Ovary (tissue), 7 donors: ENCODE measurements at regions not wholly inside any gene's neighbourhood (a gene's known extent, or its start where the extent isn't known, plus 50 kb on each side); places are given as distances from the start of the nearest gene placed in this dataset.

Source experiments
- DNase-seq, 5 donors: peaks; one replicate each; pipeline ENCODE4 v3.0.0-alpha.2; 2019 to 2020
- H3K27ac ChIP-seq, 2 donors: fragments of 200-600 bp; one replicate each; pipeline versions ENCODE4 v1.5.1 to v1.8.0; 2019 to 2022
- H3K27me3 ChIP-seq: fragments of 200-600 bp; one replicate; pipeline ENCODE4 v1.8.0; 2022
- H3K36me3 ChIP-seq: fragments of 200-600 bp; sonication (generic); one replicate; pipeline ENCODE4 v1.5.1; 2019
- H3K4me1 ChIP-seq: one replicate; pipeline ENCODE4 v1.8.1; 2013; ENCODE audit warnings: mild to moderate bottlenecking, moderate library complexity; ENCODE audit not compliant: insufficient read depth
- H3K4me3 ChIP-seq: fragments of 200-600 bp; sonication (generic); one replicate; pipeline ENCODE4 v1.5.1; 2017
- H3K9me3 ChIP-seq, 2 donors: fragments of 200-600 bp in 1 of 2; sonication (generic) in 1 of 2; one replicate each; pipeline versions ENCODE4 v1.5.1 to v1.8.1; 2013 to 2019; ENCODE audit warnings: mild to moderate bottlenecking in 1 of 2, moderate library complexity in 1 of 2
- CTCF ChIP-seq, 3 donors: fragments of 450-650 bp in 2 of 3; fragments of 200-600 bp in 1 of 3; IDR thresholded peaks; one replicate each; pipeline versions ENCODE4 v1.5.1 to v1.8.0; 2016 to 2022; ENCODE audit warnings: antibody characterized with exemption in 3 of 3, mild to moderate bottlenecking in 1 of 3
- EP300 ChIP-seq: sonication (generic); formaldehyde crosslinking; IDR thresholded peaks from one replicate; pipeline ENCODE4 v1.6.1; 2017; ENCODE audit warnings: antibody characterized with exemption
- POLR2A ChIP-seq: fragments of 450-650 bp; IDR thresholded peaks from one replicate; pipeline ENCODE4 v1.6.1; 2017; ENCODE audit warnings: antibody characterized with exemption, mild to moderate bottlenecking, moderate library complexity
- WGBS, 3 donors: extraction: QIAGEN DNeasy Blood & Tissue Kit in 1 of 3; methylation state at CpG; one replicate each; pipeline versions ENCODE4 v1.1.5 to v1.1.7; 2013 to 2017; 5-methylcytosine and 5-hydroxymethylcytosine counted together
- intact Hi-C, 4 donors: fragments of 100-400 bp; cut with DNase I; formaldehyde crosslinking; loops; one replicate each; pipeline versions ENCODE4 v1.11.0 to v1.15.1; 2022 to 2023
- donor health status: DM: no; HTN: no; CAD: no; lungs with moderate emphysema.
- donor health status: DM: no; HTN: no; CAD: no.
- donor health status: Bipolar disorder and iron deficiency.
- donor health status: DM: no; HTN: no; CAD: no.
- donor health status: DM: yes; HTN: yes; CAD: no.

GRCh38 chr9:118094387-118094786 is 390.2 kb downstream of the TLR4 start:
- Histone ChIP-seq H3K36me3 (no peaks in the 10 kb centered on the region), H3K27ac (no peak overlapping the region), H3K4me3 (no peak overlapping the region), H3K9me3 (no peaks in the 10 kb centered on the region), H3K4me1 (no peaks in the 10 kb centered on the region), H3K27me3 (no peaks in the 10 kb centered on the region)
- intact Hi-C loops: no loop called here
- DNase-seq: no peak
- WGBS, 3 donors: 76 to 87% (median 79%) methylated on average over 4 of the region's 4 CpGs
- TF ChIP-seq CTCF (IDR thresholded peaks at IDR 0.05) (no peak), EP300 (no peak), POLR2A (no peak)

GRCh38 chr9:118100529-118101419 is 396.6 kb downstream of the TLR4 start:
- intact Hi-C loops: no loop called here
- 69 to 80% (median 74%) methylated on average over 3 of the region's 3 CpGs for WGBS, 3 donors
- no peak for TF ChIP-seq CTCF (IDR thresholded peaks at IDR 0.05)
- no peak for TF ChIP-seq EP300
- TF ChIP-seq POLR2A: no peak

GRCh38 chr9:118104363-118104762 is 400.2 kb downstream of the TLR4 start:
- H3K9me3 ChIP-seq: no peaks in the 10 kb centered on the region
- H3K4me3 ChIP-seq: no peak overlapping the region
- H3K4me1 ChIP-seq: no peaks in the 10 kb centered on the region
- H3K36me3 ChIP-seq: no peaks in the 10 kb centered on the region
- no peak for TF ChIP-seq CTCF (IDR thresholded peaks at IDR 0.05)
- no peak for TF ChIP-seq POLR2A
- no peak for TF ChIP-seq EP300
- DNase-seq: no peak
- intact Hi-C loops: no loop called here
- no peaks in the 10 kb centered on the region for H3K27me3 ChIP-seq
- H3K27ac ChIP-seq: no peak overlapping the region

More at GRCh38 chr9:118100529-118101419, 396.6 kb downstream of the TLR4 start:
- no peaks in the 10 kb centered on the region for H3K4me1 ChIP-seq
- H3K27me3 ChIP-seq: no peaks in the 10 kb centered on the region
- no peaks in the 10 kb centered on the region for H3K9me3 ChIP-seq
- no peak overlapping the region for H3K4me3 ChIP-seq
- no peaks in the 10 kb centered on the region for H3K36me3 ChIP-seq
- H3K27ac ChIP-seq: no peak overlapping the region
- no peak for DNase-seq

- TF ChIP-seq POLR2A (no peak), CTCF (IDR thresholded peaks at IDR 0.05) (no peak), EP300 (no peak)
- WGBS, 3 donors: 95 to 100% (median 99%) methylated on average over 1 of the region's 1 CpG
- Histone ChIP-seq H3K4me1 (no peaks in the 10 kb centered on the region), H3K27ac (no peak overlapping the region), H3K9me3 (no peaks in the 10 kb centered on the region), H3K27me3 (no peaks in the 10 kb centered on the region), H3K4me3 (no peak overlapping the region), H3K36me3 (no peaks in the 10 kb centered on the region)
- DNase-seq: no peak
- intact Hi-C loops: no loop called here
These were observed 404.8 kb downstream of the TLR4 start for GRCh38 chr9:118108971-118109370.
